Ovary (tissue), 3 donors: ENCODE measurements at regions not wholly inside any gene's neighbourhood (a gene's known extent, or its start where the extent isn't known, plus 50 kb on each side); places are given as distances from the start of the nearest gene placed in this dataset.

Experiments
- EP300 ChIP-seq: sonication (generic); formaldehyde crosslinking; IDR thresholded peaks from one replicate; pipeline ENCODE4 v1.6.1; 2017; ENCODE audit warnings: antibody characterized with exemption
- POLR2A ChIP-seq: fragments of 450-650 bp; IDR thresholded peaks from one replicate; pipeline ENCODE4 v1.6.1; 2017; ENCODE audit warnings: antibody characterized with exemption, mild to moderate bottlenecking, moderate library complexity
- TF ChIP-seq, protein P1 (sequence below), 3 donors: fragments of 450-650 bp in 2 of 3; fragments of 200-600 bp in 1 of 3; IDR thresholded peaks; one replicate each; pipeline versions ENCODE4 v1.5.1 to v1.8.0; 2016 to 2022; ENCODE audit warnings: antibody characterized with exemption in 3 of 3, mild to moderate bottlenecking in 1 of 3
- donor health status: DM: no; HTN: no; CAD: no.

DNA sequence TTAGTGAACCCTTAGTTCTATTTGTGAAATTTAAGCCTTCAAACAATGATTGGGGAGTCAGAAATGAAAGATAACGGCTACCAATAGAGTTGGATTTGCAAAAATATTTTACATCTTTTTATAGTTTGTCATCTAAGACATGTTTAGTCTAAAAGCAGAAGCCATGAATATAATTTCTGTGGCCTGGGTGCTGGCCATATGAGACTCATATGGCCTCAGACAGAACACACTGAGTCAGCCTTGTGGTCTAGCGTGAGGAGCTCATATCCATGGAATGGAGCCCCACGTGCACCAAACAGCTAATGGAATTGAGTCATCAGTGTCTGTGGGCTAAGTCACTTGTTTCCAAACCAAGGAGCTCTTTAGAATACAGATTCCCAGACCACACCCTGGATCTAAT lies 240.7 kb upstream of the NREP start:
- TF ChIP-seq, protein P1, sequence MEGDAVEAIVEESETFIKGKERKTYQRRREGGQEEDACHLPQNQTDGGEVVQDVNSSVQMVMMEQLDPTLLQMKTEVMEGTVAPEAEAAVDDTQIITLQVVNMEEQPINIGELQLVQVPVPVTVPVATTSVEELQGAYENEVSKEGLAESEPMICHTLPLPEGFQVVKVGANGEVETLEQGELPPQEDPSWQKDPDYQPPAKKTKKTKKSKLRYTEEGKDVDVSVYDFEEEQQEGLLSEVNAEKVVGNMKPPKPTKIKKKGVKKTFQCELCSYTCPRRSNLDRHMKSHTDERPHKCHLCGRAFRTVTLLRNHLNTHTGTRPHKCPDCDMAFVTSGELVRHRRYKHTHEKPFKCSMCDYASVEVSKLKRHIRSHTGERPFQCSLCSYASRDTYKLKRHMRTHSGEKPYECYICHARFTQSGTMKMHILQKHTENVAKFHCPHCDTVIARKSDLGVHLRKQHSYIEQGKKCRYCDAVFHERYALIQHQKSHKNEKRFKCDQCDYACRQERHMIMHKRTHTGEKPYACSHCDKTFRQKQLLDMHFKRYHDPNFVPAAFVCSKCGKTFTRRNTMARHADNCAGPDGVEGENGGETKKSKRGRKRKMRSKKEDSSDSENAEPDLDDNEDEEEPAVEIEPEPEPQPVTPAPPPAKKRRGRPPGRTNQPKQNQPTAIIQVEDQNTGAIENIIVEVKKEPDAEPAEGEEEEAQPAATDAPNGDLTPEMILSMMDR (IDR thresholded peaks at IDR 0.05), result no peak
- TF ChIP-seq EP300 (no peak), POLR2A (no peak)
